ELF-1 (cell line): ENCODE measurements at regions not wholly inside any gene's neighbourhood (a gene's known extent, or its start where the extent isn't known, plus 50 kb on each side); places are given as distances from the start of the nearest gene placed in this dataset.
A peak's percentile ranks its signal among the peaks of the same experiment; 100 is the strongest.
"Not testable (repeated sequence)": the region's sequence is repeated elsewhere in the genome, so short reads cannot be mapped to it uniquely, and the experiment has no call there.

Experiments
- DNase-seq: peaks from one replicate; pipeline ENCODE4 v3.0.0-alpha.2; 2016; ENCODE audit warnings: low read depth, low spot score

DNA sequence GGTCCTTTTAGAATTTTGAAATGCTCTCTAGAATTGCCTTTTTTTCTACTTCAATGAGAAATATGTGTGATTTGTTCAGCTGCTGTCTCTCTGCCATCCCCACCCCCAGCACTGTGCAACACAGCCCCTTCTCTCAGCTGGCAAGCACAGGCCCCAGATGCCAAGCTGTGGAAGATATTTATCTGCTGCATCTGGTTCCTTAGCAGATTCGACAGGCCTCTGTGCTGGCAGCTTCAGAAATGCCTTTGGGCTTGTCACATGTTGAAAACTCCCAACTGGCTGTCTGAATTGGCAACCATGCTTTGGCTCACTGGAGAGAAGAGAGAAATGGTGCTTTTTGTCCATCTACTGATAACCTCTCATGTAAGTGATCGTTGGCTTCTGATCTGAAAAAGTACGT is 206.7 kb upstream of the C1orf87 start:
- DNase-seq = peak; percentile 13

GRCh38 chr1:60279798-60280197 is 206.2 kb upstream of the C1orf87 start:
- DNase-seq = no peak

GRCh38 chr1:60277269-60277668 is 203.7 kb upstream of the C1orf87 start:
- DNase-seq = no peak

GRCh38 chr1:60274422-60275290 is 201.1 kb upstream of the C1orf87 start:
- DNase-seq = no peak

- DNase-seq = no peak
These were observed 199.6 kb upstream of the C1orf87 start for GRCh38 chr1:60273185-60273584.

DNA sequence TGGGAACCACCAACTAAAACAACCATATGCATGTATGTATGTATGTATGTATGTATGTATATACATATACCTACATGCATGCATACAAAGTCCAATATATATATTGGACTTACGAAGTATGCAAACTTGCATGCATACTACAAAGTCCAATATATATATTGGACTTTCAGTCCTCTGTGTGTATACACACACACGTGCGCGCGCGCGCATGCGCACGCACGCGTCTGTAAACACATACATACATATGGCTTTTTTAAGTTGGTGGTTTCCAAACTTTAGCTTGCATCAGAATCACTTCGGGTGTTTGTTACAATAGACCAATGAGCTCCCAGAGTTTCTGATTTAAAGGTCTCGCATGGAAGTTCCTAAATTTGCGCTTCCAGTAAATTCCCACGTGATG is 197.5 kb upstream of the C1orf87 start:
- DNase-seq = no peak

GRCh38 chr1:60268451-60268850 is 194.9 kb upstream of the C1orf87 start:
- no peak for DNase-seq

DNA sequence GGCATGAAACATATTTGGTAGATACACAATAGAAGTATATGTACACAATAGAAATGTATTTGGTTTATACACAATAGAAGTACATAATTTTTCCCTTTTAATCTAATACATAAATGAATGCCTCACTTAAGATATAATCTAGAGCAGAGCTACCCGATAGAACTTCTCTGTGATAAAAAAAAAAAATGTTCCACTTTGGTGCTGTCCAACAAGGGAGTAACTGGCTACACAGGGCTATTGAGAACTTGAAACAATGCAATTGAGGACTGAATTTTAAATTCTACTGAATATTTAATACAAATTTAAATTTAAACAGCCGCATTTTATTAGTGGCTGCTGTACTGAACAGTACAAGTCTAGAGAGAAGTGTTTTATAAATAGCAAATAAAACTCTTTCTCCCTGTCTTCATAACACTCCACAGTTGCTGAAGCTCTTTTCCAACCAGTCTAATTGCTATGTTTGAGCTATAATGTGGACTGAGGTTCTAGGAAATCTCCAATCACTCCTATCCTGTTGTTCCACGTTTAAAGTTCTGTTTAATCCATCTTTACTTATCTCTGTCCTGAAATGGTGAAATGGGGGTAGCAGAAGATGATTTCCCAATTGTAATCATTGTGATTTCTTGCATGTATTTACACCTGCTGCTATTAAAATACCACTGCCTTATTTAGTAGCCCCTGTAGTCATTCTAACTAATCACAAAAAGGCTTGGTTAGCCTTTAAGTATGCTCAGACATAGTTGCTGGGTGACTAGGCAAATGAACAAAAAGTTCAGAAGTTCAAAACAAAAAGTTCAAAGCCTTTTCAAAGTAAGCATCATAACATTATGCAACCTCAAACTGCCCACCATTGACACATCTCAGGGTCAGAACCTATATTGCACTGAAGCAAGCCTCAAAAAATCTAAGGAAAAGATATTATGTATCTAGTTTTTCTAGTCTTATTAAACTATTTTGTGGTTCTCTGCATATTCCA is 192.3 kb upstream of the C1orf87 start:
- DNase-seq = no peak

GRCh38 chr1:60262701-60263100 is 189.1 kb upstream of the C1orf87 start:
- no peak for DNase-seq

GRCh38 chr1:60257531-60257930 is 184.0 kb upstream of the C1orf87 start:
- DNase-seq = no peak

DNA sequence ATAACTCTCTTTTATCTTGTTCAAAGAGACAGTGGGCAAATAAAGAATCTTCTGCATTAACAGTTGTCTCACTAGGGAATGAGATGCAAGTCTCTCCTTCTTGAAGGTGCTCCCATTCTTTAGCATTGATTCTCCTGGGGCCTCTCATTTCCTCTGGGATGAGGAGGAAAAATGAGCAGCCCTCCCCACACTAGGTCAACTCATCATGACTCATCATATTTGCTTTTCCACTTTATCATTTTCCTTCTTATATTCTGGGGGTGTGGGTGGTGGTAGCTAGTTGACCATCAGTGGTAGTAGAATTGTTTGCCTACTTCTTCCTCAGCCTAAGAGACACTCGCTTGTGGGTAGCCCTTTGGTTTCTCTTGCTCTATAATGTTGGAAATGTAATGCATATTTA is 182.0 kb upstream of the C1orf87 start:
- DNase-seq = no peak

DNA sequence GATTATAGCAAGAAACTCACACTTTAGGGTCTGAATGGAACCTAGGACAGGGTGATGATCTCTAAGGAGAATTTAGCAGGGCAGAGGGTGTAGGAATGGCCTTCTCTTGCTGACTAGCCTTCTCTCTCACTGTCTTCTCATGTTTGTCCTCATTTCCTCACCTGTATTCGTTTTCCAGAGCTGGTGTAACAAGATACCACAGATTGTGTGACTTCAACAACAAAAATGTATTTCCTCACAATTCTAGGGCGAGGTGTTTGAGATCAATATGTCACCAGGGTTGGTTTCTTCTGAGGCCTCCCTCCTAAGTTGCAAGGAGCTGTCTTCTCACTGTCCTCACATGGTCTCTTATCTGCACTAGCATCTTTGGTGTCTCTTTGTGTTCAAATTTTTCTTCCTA is 177.9 kb upstream of the C1orf87 start:
- DNase-seq = no peak

DNA sequence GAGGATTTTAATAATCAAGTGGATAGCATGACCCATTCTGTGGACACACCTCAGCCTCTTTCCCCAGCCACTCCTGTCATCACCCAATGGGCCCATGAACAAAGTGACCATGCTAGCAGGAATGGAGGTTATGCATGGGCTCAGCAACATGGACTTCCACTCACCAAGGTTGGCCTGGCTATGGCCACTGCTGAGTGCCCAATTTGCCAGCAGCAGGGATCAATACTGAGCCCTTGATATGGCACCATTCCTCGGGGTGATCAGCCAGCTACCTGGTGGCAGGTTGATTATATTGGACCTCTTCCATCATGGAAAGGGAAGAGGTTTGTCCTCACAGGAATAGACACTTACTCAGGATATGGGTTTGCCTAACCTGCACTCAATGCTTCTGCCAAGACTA is 173.9 kb upstream of the C1orf87 start:
- DNase-seq = not testable (repeated sequence)

GRCh38 chr1:60245324-60245723 is 171.8 kb upstream of the C1orf87 start:
- DNase-seq = no peak

DNA sequence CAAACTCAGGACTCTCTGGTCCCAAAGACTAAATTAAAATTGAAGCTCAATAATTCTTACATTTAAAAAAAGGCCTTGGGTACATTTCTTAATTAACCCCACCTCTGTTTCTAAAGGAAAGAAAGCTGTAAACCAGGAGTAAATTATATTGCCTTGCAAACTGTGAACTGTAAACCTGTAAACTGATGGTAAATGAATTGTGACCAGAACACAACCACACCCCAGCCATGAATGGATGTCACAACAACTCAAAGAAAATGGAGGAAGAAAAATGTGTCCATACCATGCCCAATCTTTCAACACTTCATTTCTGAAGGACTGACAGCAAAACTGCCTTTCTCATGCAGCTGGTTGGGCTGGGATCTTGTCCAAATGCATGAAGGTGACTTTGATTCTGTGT is 171.3 kb upstream of the C1orf87 start:
- DNase-seq = no peak

DNA sequence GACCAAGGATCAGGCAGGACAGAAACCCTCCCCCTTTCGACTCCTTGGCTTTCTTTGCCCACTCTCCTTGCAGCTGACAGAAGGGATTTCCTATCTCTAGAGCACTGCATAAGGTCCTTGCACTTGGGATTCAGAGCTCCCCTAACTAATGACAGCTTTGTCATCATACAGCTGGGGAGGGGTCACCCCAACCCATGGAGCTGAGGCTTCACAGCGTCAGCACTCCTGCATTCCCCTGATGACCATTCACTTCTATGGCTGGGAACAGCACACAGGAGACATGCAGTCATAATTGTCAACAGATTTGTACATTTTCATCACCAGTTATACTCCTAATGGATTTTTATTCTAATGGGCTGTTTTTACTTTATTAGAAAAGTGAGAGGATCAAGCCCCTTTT is 161.7 kb upstream of the C1orf87 start:
- no peak for DNase-seq

DNA sequence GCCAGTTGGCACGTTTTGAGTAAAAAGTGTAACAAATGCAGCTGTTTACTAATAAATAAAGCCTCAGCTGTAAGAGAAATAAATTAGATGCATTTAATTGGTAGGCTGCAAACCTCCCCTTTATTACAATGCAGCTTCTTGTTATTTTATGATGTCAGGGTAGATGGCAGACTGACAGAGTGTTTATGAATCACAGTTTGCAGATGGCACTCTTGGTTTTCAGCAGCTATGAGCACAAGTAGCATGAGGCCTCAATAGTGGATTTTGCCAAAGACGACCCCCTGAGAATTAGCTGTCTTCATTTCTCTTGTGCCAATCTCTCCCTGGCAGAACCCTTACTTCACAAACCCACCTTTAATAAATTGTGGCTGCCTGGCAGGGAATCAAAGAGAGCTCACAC is 161.2 kb upstream of the C1orf87 start:
- no peak for DNase-seq

- no peak for DNase-seq
These were observed 156.3 kb upstream of the C1orf87 start for GRCh38 chr1:60229821-60230220.

- DNase-seq = no peak
These were observed 154.5 kb upstream of the C1orf87 start for GRCh38 chr1:60228041-60228491.

DNA sequence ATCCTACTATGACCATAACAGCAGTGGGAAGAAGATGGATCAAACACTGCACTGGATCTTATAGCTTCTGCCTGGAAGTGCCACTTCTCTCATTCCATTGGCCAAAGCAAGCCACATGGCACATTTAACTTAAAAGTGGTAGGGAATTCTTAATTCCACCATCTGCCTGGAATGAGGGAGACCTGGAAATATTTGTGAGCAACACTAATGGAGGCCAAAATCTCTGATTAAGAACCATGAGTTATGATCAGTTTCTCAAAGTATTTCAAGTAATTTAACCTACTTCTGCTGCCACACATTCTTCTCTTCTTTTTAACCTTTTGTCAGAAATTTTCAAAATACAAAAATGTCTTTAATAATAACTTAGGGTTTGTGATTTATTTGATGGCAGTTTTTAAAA is 154.0 kb upstream of the C1orf87 start:
- DNase-seq = no peak

- no peak for DNase-seq
These were observed 151.9 kb upstream of the C1orf87 start for GRCh38 chr1:60225486-60225885.

DNA sequence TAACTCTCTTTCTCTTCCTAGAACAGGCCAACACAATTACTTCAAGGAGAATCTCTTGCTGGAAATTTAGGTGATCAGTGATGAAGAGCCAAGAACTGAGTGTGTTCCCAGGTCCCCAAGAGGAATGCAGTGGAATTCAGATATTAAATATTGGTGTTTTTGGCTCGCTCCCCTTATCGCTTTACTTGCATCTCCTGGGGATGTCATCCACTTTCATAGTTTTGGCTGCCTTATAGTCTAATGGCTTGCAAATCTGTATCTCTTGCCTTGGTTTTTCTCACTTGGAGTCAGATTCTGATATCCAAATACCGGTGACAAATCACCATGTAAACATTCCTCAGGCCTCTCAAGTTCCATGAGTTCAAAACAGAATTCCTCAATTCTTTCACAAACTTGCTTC is 151.0 kb upstream of the C1orf87 start:
- no peak for DNase-seq

GRCh38 chr1:60223158-60223557 is 149.6 kb upstream of the C1orf87 start:
- DNase-seq = no peak
